ENCODE measurements at regions not wholly inside any gene's neighbourhood (a gene's known extent, or its start where the extent isn't known, plus 50 kb on each side); places are given as distances from the start of the nearest gene placed in this dataset.

DNA sequence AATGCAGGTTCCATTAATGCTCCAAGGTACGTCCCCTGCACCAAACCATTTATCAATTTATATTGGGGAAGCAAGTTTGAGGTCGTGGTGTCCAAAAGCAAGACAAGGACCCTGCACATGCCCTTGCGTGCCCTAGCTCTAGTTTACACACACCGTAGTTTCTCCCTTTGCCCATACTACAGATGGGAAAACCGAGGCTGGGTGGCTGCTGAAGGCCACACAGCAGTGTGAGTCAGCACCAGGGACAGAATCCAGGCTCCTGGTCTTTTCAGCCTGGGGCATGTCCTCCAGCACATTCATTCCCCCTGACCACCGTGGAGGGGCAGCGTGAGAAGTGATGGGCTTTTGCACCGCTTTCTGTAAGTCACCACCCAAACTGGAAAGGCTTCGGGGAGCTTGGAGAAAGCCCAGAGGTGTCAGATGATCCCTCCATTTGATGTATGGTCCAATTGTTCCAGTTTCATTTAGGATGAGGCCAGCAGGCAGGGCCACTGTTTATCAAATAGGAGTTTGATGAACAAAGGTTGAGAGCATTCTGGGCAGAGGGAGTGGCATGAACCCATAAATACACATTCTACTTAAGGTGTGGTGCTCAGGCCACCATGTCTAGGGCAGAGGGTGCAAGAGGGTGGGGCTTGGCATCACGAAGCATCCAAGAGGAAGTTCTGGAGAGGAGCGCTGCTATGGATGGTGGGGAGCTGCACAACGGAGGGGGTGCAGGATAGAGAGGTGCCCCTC, 274.1 kb downstream of the HAUS1 start:
- Mint-ChIP-seq H3K27me3 (peaks cover 9% of the 10 kb centered on the region), H3K27ac (no peak overlapping the region), H3K9me3 (ENCODE audit: insufficient read depth) (no peaks in the 10 kb centered on the region), H3K4me3 (no peak overlapping the region), H3K4me1 (no peaks in the 10 kb centered on the region)
- Histone ChIP-seq H3K36me3 (replicated peaks in 1 of 2; ENCODE audit: control extremely low read depth in 1 of 2, control insufficient read depth in 1 of 2, extremely low read depth in 1 of 2, insufficient read depth in 2 of 2, low read length in 1 of 2) (no peaks in the 10 kb centered on the region), H3K4me1 (ENCODE audit: control insufficient read depth in 2 of 2, insufficient read depth in 2 of 2, low read length in 2 of 2) (no peaks in the 10 kb centered on the region), H3K9me3 (ENCODE audit: control extremely low read depth in 1 of 3, control insufficient read depth in 2 of 3, insufficient read depth in 1 of 3, low read length in 2 of 3) (no peaks in the 10 kb centered on the region), H3K9ac (ENCODE audit: low read length) (no peak overlapping the region), H3K4me2 (replicated peaks; ENCODE audit: low read depth, low read length, poor library complexity, severe bottlenecking) (no peak overlapping the region), H2AFZ (ENCODE audit: insufficient read depth, low read depth, low read length, poor library complexity, severe bottlenecking) (no peak overlapping the region), H3K4me3 (ENCODE audit: control extremely low read depth in 1 of 5, extremely low read depth in 1 of 5, insufficient read depth in 1 of 5, low read depth in 2 of 5, low read length in 4 of 5) (no peak overlapping the region), H3K27ac (ENCODE audit: low read length in 2 of 2) (no peak overlapping the region), H3K27me3 (replicated peaks in 1 of 4; ENCODE audit: control extremely low read depth in 1 of 4, control insufficient read depth in 3 of 4, insufficient read depth in 4 of 4, low read length in 3 of 4) (no peaks in the 10 kb centered on the region), H3K79me2 (ENCODE audit: control insufficient read depth, insufficient read depth, low read length) (no peaks in the 10 kb centered on the region), H4K20me1 (ENCODE audit: control insufficient read depth, insufficient read depth, low read length, poor library complexity, severe bottlenecking) (no peaks in the 10 kb centered on the region)
- ChIA-PET POLR2A (no interaction called here), CTCF (no interaction called here)
- DNase-seq = no peak
- TF ChIP-seq EZH2 (IDR thresholded peaks at IDR 0.05; ENCODE audit: borderline replicate concordance, insufficient read depth, low read depth, low read length, poor library complexity, severe bottlenecking) = no peak
- TF ChIP-seq, protein P1, sequence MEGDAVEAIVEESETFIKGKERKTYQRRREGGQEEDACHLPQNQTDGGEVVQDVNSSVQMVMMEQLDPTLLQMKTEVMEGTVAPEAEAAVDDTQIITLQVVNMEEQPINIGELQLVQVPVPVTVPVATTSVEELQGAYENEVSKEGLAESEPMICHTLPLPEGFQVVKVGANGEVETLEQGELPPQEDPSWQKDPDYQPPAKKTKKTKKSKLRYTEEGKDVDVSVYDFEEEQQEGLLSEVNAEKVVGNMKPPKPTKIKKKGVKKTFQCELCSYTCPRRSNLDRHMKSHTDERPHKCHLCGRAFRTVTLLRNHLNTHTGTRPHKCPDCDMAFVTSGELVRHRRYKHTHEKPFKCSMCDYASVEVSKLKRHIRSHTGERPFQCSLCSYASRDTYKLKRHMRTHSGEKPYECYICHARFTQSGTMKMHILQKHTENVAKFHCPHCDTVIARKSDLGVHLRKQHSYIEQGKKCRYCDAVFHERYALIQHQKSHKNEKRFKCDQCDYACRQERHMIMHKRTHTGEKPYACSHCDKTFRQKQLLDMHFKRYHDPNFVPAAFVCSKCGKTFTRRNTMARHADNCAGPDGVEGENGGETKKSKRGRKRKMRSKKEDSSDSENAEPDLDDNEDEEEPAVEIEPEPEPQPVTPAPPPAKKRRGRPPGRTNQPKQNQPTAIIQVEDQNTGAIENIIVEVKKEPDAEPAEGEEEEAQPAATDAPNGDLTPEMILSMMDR (IDR thresholded peaks at IDR 0.05) = no peak
- 85% methylated on average over 11 of the region's 12 CpGs for WGBS (ENCODE audit: insufficient coverage)
- ATAC-seq (ENCODE audit: low read depth) = no peak
- intact Hi-C loops (cut with micrococcal nuclease) = no loop called here

DNA sequence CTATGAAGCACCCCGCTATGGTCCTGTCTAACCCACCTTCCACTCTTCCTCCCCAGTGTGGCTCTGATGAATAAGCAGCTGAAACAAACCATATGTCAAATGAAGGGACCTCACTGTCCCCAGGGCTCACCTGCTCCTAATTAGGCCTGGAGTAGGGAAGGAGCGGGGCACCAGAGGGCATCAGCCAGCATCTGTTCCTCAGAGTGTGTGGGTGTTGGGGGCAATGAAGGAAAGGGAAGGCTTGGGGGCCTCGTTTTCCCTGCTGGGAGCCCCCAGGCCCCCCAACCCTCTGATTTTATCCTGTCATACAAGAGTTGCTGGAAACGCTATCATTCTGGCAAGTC, 274.7 kb downstream of the HAUS1 start:
- Histone ChIP-seq H2AFZ (ENCODE audit: insufficient read depth, low read depth, low read length, poor library complexity, severe bottlenecking) (no peak overlapping the region), H3K27me3 (replicated peaks in 1 of 4; ENCODE audit: control extremely low read depth in 1 of 4, control insufficient read depth in 3 of 4, insufficient read depth in 4 of 4, low read length in 3 of 4) (no peaks in the 10 kb centered on the region), H3K79me2 (ENCODE audit: control insufficient read depth, insufficient read depth, low read length) (no peaks in the 10 kb centered on the region), H3K9me3 (ENCODE audit: control extremely low read depth in 1 of 3, control insufficient read depth in 2 of 3, insufficient read depth in 1 of 3, low read length in 2 of 3) (no peaks in the 10 kb centered on the region), H3K4me1 (ENCODE audit: control insufficient read depth in 2 of 2, insufficient read depth in 2 of 2, low read length in 2 of 2) (no peaks in the 10 kb centered on the region), H3K4me3 (ENCODE audit: control extremely low read depth in 1 of 5, extremely low read depth in 1 of 5, insufficient read depth in 1 of 5, low read depth in 2 of 5, low read length in 4 of 5) (no peak overlapping the region), H3K9ac (ENCODE audit: low read length) (no peak overlapping the region), H4K20me1 (ENCODE audit: control insufficient read depth, insufficient read depth, low read length, poor library complexity, severe bottlenecking) (no peaks in the 10 kb centered on the region), H3K36me3 (replicated peaks in 1 of 2; ENCODE audit: control extremely low read depth in 1 of 2, control insufficient read depth in 1 of 2, extremely low read depth in 1 of 2, insufficient read depth in 2 of 2, low read length in 1 of 2) (no peaks in the 10 kb centered on the region), H3K4me2 (replicated peaks; ENCODE audit: low read depth, low read length, poor library complexity, severe bottlenecking) (no peak overlapping the region), H3K27ac (ENCODE audit: low read length in 2 of 2) (no peak overlapping the region)
- ChIA-PET POLR2A (no interaction called here), CTCF (no interaction called here)
- peaks cover 9% of the 10 kb centered on the region for H3K27me3 Mint-ChIP-seq
- DNase-seq (no peak), ATAC-seq (ENCODE audit: low read depth) (no peak)
- 100% methylated on average over 2 of the region's 4 CpGs for WGBS (ENCODE audit: insufficient coverage)
- intact Hi-C loops (cut with micrococcal nuclease) = no loop called here
- no peaks in the 10 kb centered on the region for H3K4me1 Mint-ChIP-seq
- H3K4me3 Mint-ChIP-seq = no peak overlapping the region
- TF ChIP-seq, protein P1 (IDR thresholded peaks at IDR 0.05) = no peak
- no peak for TF ChIP-seq EZH2 (IDR thresholded peaks at IDR 0.05; ENCODE audit: borderline replicate concordance, insufficient read depth, low read depth, low read length, poor library complexity, severe bottlenecking)
- H3K27ac Mint-ChIP-seq = no peak overlapping the region
- H3K9me3 Mint-ChIP-seq (ENCODE audit: insufficient read depth) = no peaks in the 10 kb centered on the region

Measured in B cell (primary cell).